Activated CD4-positive, alpha-beta T cell treated with anti-CD3 and anti-CD28 coated beads for 48 hours (primary cell): ENCODE measurements at regions not wholly inside any gene's neighbourhood (a gene's known extent, or its start where the extent isn't known, plus 50 kb on each side); places are given as distances from the start of the nearest gene placed in this dataset.
"Not testable (repeated sequence)": the region's sequence is repeated elsewhere in the genome, so short reads cannot be mapped to it uniquely, and the experiment has no call there.

Experiments
- DNase-seq: peaks from one replicate; pipeline ENCODE4 v3.0.0-alpha.2; 2020

GRCh38 chr6:140032189-140032588 is 657.7 kb upstream of the CITED2 start:
- DNase-seq = no peak

- no peak for DNase-seq
These were observed 655.1 kb upstream of the CITED2 start for GRCh38 chr6:140029551-140029950.

- DNase-seq = no peak
These were observed 652.8 kb upstream of the CITED2 start for GRCh38 chr6:140027219-140027618.

- DNase-seq = no peak
These were observed 652.1 kb upstream of the CITED2 start for GRCh38 chr6:140026546-140026945.

- no peak for DNase-seq
These were observed 650.7 kb upstream of the CITED2 start for GRCh38 chr6:140025171-140025570.

- DNase-seq = no peak
These were observed 645.9 kb upstream of the CITED2 start for GRCh38 chr6:140020207-140020791.

- no peak for DNase-seq
These were observed 644.1 kb upstream of the CITED2 start for GRCh38 chr6:140018588-140018987.

- DNase-seq = no peak
These were observed 643.0 kb upstream of the CITED2 start for GRCh38 chr6:140017470-140017869.

- DNase-seq = no peak
These were observed 637.7 kb upstream of the CITED2 start for GRCh38 chr6:140012150-140012549.

GRCh38 chr6:140011537-140011936 is 637.1 kb upstream of the CITED2 start:
- DNase-seq = no peak

GRCh38 chr6:140009286-140009685 is 634.8 kb upstream of the CITED2 start:
- DNase-seq = no peak

GRCh38 chr6:140007525-140007924 is 633.1 kb upstream of the CITED2 start:
- no peak for DNase-seq

GRCh38 chr6:140003217-140003616 is 628.8 kb upstream of the CITED2 start:
- no peak for DNase-seq

GRCh38 chr6:140002396-140003022 is 628.1 kb upstream of the CITED2 start:
- DNase-seq = no peak

- no peak for DNase-seq
These were observed 627.4 kb upstream of the CITED2 start for GRCh38 chr6:140001821-140002341.

GRCh38 chr6:140001005-140001404 is 626.6 kb upstream of the CITED2 start:
- no peak for DNase-seq

GRCh38 chr6:139999661-140000060 is 625.2 kb upstream of the CITED2 start:
- not testable (repeated sequence) for DNase-seq

GRCh38 chr6:139998478-139998877 is 624.0 kb upstream of the CITED2 start:
- DNase-seq = not testable (repeated sequence)

GRCh38 chr6:139996253-139996834 is 621.9 kb upstream of the CITED2 start:
- no peak for DNase-seq

GRCh38 chr6:139994998-139995397 is 620.5 kb upstream of the CITED2 start:
- no peak for DNase-seq

GRCh38 chr6:139990856-139991465 is 616.5 kb upstream of the CITED2 start:
- no peak for DNase-seq

- DNase-seq = no peak
These were observed 615.7 kb upstream of the CITED2 start for GRCh38 chr6:139990026-139990686.

GRCh38 chr6:139988685-139989084 is 614.2 kb upstream of the CITED2 start:
- DNase-seq = no peak
